GM20000 (cell line): ENCODE measurements at regions not wholly inside any gene's neighbourhood (a gene's known extent, or its start where the extent isn't known, plus 50 kb on each side); places are given as distances from the start of the nearest gene placed in this dataset.

Source experiments
- DNase-seq: peaks from one replicate; pipeline ENCODE4 v3.0.0; 2012; ENCODE audit warnings: low spot score
- TF ChIP-seq, protein P1 (sequence below): IDR thresholded peaks from 2 replicates; pipeline ENCODE4 v1.5.1; 2012; ENCODE audit warnings: mild to moderate bottlenecking, control low read depth; ENCODE audit errors: extremely low read depth, missing control alignments

GRCh38 chr12:59087077-59087673, 166.9 kb upstream of the LRIG3 start:
- no peak for DNase-seq
- TF ChIP-seq, protein P1, sequence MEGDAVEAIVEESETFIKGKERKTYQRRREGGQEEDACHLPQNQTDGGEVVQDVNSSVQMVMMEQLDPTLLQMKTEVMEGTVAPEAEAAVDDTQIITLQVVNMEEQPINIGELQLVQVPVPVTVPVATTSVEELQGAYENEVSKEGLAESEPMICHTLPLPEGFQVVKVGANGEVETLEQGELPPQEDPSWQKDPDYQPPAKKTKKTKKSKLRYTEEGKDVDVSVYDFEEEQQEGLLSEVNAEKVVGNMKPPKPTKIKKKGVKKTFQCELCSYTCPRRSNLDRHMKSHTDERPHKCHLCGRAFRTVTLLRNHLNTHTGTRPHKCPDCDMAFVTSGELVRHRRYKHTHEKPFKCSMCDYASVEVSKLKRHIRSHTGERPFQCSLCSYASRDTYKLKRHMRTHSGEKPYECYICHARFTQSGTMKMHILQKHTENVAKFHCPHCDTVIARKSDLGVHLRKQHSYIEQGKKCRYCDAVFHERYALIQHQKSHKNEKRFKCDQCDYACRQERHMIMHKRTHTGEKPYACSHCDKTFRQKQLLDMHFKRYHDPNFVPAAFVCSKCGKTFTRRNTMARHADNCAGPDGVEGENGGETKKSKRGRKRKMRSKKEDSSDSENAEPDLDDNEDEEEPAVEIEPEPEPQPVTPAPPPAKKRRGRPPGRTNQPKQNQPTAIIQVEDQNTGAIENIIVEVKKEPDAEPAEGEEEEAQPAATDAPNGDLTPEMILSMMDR = no peak

GRCh38 chr12:59086126-59086525, 165.8 kb upstream of the LRIG3 start:
- DNase-seq = no peak
- TF ChIP-seq, protein P1 = no peak

DNA sequence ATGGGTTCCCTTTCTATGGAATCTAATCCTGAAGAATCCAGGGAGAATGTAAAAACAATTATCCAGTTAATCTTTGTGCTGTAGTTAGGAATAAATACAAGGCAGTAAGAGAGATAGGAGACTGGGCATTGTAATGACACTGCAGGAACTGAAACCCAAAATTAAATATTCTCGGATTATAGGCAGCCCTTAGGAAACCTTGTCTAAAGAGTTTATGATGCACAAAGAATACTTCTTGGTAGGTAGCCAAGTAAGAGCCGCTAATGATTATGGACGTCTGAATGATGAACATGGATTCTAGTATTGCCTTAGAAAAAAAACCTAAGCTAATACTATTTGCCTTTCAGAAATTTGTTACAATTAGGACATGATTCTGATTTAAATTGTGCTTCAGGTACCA, 165.4 kb upstream of the LRIG3 start:
- TF ChIP-seq, protein P1 = no peak
- DNase-seq = no peak

GRCh38 chr12:59084511-59085375, 164.4 kb upstream of the LRIG3 start:
- TF ChIP-seq, protein P1 = no peak
- DNase-seq = no peak

- TF ChIP-seq, protein P1 = no peak
- DNase-seq = no peak
Measured at GRCh38 chr12:59082952-59083351, 162.6 kb upstream of the LRIG3 start.

- no peak for DNase-seq
- TF ChIP-seq, protein P1 = no peak
Measured at GRCh38 chr12:59080101-59080500, 159.8 kb upstream of the LRIG3 start.

- TF ChIP-seq, protein P1 = no peak
- DNase-seq = no peak
Measured at GRCh38 chr12:59079472-59079871, 159.2 kb upstream of the LRIG3 start.
